Keratinocyte (primary cell): ENCODE measurements at regions not wholly inside any gene's neighbourhood (a gene's known extent, or its start where the extent isn't known, plus 50 kb on each side); places are given as distances from the start of the nearest gene placed in this dataset.

Experiments
- CTCF ChIP-seq, 3 experiments: IDR thresholded peaks in 1 of 3; conservative IDR thresholded peaks in 1 of 3; optimal IDR thresholded peaks in 1 of 3; 2 replicates in 2 of 3; 3 replicates in 1 of 3; pipeline versions ENCODE3 to v1.5.1; 2011; ENCODE audit warnings: low read length in 3 of 3, mild to moderate bottlenecking in 3 of 3, moderate library complexity in 2 of 3, control low read depth in 1 of 3, inconsistent platforms in 1 of 3; ENCODE audit not compliant: insufficient read depth in 2 of 3; ENCODE audit errors: extremely low read depth in 1 of 3
- EZH2 ChIP-seq: IDR thresholded peaks from one replicate; pipeline ENCODE4 v1.6.1; 2012; ENCODE audit warnings: inconsistent platforms, mild to moderate bottlenecking, low read length, moderate library complexity

- TF ChIP-seq CTCF (optimal IDR thresholded peaks at IDR 0.05 in 1 of 3, IDR thresholded peaks at IDR 0.05 in 1 of 3, conservative IDR thresholded peaks at IDR 0.05 in 1 of 3; ENCODE audit: extremely low read depth in 1 of 3, insufficient read depth in 2 of 3, low read length in 3 of 3), result no peak
- TF ChIP-seq EZH2, result no peak
These were observed 101.2 kb downstream of the RFC3 start for GRCh38 chr13:33919120-33919519.
